Mesendoderm (in vitro differentiated cells): ENCODE measurements at regions not wholly inside any gene's neighbourhood (a gene's known extent, or its start where the extent isn't known, plus 50 kb on each side); places are given as distances from the start of the nearest gene placed in this dataset.

Experiments used
- DNase-seq: peaks from one replicate; pipeline ENCODE4 v3.0.0; 2013
- H2AK5ac ChIP-seq: 2 replicates; pipeline ENCODE4 v1.6.1; 2013; ENCODE audit warnings: low read length, inconsistent platforms
- H2BK120ac ChIP-seq: 2 replicates; pipeline ENCODE4 v1.6.1; 2013; ENCODE audit warnings: low read depth, mild to moderate bottlenecking, low read length, moderate library complexity, mixed read lengths
- H2BK15ac ChIP-seq: replicated peaks from 2 replicates; pipeline ENCODE4 v1.6.1; 2013; ENCODE audit warnings: low read depth, mild to moderate bottlenecking, moderate library complexity
- H2BK5ac ChIP-seq: 2 replicates; pipeline ENCODE4 v1.6.1; 2013; ENCODE audit warnings: low read length, inconsistent platforms
- H3K18ac ChIP-seq: 2 replicates; pipeline ENCODE4 v1.6.1; 2013; ENCODE audit warnings: mild to moderate bottlenecking, low read length, mixed read lengths
- H3K23ac ChIP-seq: one replicate; pipeline ENCODE4 v1.6.1; 2013; ENCODE audit warnings: low read length
- H3K27ac ChIP-seq: 2 replicates; pipeline ENCODE4 v1.5.1; 2013; ENCODE audit warnings: low read depth, mild to moderate bottlenecking, inconsistent platforms, low read length, moderate library complexity
- H3K27me3 ChIP-seq: 2 replicates; pipeline ENCODE4 v1.6.1; 2013; ENCODE audit warnings: low read length, control low read depth, mild to moderate bottlenecking, inconsistent platforms; ENCODE audit not compliant: insufficient read depth, poor library complexity
- H3K36me3 ChIP-seq: 2 replicates; pipeline ENCODE4 v1.6.1; 2013; ENCODE audit warnings: low read length, inconsistent platforms; ENCODE audit not compliant: control insufficient read depth, insufficient read depth
- H3K4ac ChIP-seq: one replicate; pipeline ENCODE4 v1.6.1; 2013; ENCODE audit warnings: low read depth, mild to moderate bottlenecking, low read length, moderate library complexity
- H3K4me1 ChIP-seq: 2 replicates; pipeline ENCODE4 v1.6.1; 2013; ENCODE audit warnings: low read depth, low read length, inconsistent platforms; ENCODE audit not compliant: control insufficient read depth
- H3K4me2 ChIP-seq: 2 replicates; pipeline ENCODE4 v1.6.1; 2013; ENCODE audit warnings: low read length
- H3K4me3 ChIP-seq: 2 replicates; pipeline ENCODE4 v1.5.1; 2013; ENCODE audit warnings: mild to moderate bottlenecking, low read length
- H3K56ac ChIP-seq: one replicate; pipeline ENCODE4 v1.6.1; 2013; ENCODE audit warnings: low read length
- H3K79me1 ChIP-seq: 2 replicates; pipeline ENCODE4 v1.6.1; 2013; ENCODE audit warnings: low read length, inconsistent platforms
- H3K79me2 ChIP-seq: 2 replicates; pipeline ENCODE4 v1.6.1; 2013; ENCODE audit warnings: mild to moderate bottlenecking, low read length; ENCODE audit not compliant: control insufficient read depth, insufficient read depth
- H3K9ac ChIP-seq: 2 replicates; pipeline ENCODE4 v1.6.1; 2013; ENCODE audit warnings: low read length, inconsistent platforms
- H4K5ac ChIP-seq: one replicate; pipeline ENCODE4 v1.6.1; 2013; ENCODE audit warnings: low read length
- H4K8ac ChIP-seq: one replicate; pipeline ENCODE4 v1.6.1; 2013; ENCODE audit warnings: low read depth, mild to moderate bottlenecking, control low read depth, low read length, moderate library complexity
- WGBS: extraction: QIAGEN DNeasy Blood & Tissue Kit; methylation state at CpG from one replicate; pipeline ENCODE4 v1.1.7; 2013; ENCODE audit warnings: low lambda C conversion rate, missing lambda C conversion rate; ENCODE audit not compliant: insufficient coverage; ENCODE audit errors: extremely low coverage; 5-methylcytosine and 5-hydroxymethylcytosine counted together

DNA sequence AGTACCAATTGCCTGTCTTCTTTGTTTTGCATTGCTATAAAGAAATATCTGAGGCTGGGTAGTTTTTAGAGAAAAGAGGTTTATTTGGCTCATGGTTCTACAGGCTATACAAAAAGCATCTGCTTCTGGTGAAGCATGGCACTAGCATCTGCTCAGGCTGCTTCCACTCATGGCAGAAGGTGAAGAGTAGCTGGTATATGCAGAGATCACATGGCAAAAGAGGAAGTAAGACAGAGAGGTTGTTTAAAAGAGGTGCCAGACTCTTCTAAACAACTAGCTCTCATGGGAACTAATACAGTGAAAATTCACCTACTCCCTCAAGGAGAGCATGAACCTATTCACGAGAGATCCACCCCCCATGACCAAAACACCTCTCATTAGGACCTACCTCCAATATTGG is 56.7 kb upstream of the GUCA2B start:
- H3K18ac ChIP-seq: no peak overlapping the region
- DNase-seq: no peak
- H3K4me2 ChIP-seq: no peak overlapping the region
- H4K5ac ChIP-seq: no peak overlapping the region
- H4K8ac ChIP-seq: no peak overlapping the region
- no peak overlapping the region for H3K56ac ChIP-seq
- no peak overlapping the region for H3K4ac ChIP-seq
- H3K79me2 ChIP-seq: no peaks in the 10 kb centered on the region
- H3K79me1 ChIP-seq: no peaks in the 10 kb centered on the region
- H2AK5ac ChIP-seq: no peak overlapping the region
- no peak overlapping the region for H3K27ac ChIP-seq
- H2BK5ac ChIP-seq: no peak overlapping the region
- H3K36me3 ChIP-seq: no peaks in the 10 kb centered on the region
- no peaks in the 10 kb centered on the region for H3K27me3 ChIP-seq
- H2BK15ac ChIP-seq: no peak overlapping the region
- H3K9ac ChIP-seq: no peak overlapping the region
- no peaks in the 10 kb centered on the region for H3K4me1 ChIP-seq
- H2BK120ac ChIP-seq: no peak overlapping the region
- H3K23ac ChIP-seq: no peak overlapping the region
- WGBS: no CpG with 5 or more reads among the region's 1 CpG
- no peak overlapping the region for H3K4me3 ChIP-seq

DNA sequence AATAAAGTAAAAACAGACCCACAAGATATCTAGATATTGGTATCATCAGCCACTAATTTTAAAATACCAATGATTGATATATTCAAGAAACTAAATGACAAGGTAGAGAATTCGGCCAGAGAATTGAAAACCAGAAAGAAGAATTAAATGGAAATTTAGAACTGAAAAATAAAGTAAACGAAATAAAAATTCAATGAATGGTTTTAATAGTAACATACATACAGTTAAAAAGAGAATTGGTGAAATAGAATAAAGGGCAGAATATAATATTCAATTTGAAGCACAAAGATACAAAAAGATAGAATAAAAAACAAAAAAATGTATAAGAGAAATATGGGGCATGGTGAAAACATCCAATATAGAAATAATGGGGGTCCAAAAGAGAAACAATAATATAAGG is 64.0 kb upstream of the GUCA2B start:
- H3K56ac ChIP-seq: no peak overlapping the region
- no peak overlapping the region for H3K27ac ChIP-seq
- WGBS: 100% methylated on average over 1 of the region's 2 CpGs
- no peak overlapping the region for H3K23ac ChIP-seq
- no peak overlapping the region for H3K9ac ChIP-seq
- H3K4me3 ChIP-seq: no peak overlapping the region
- no peak overlapping the region for H2BK120ac ChIP-seq
- H2BK5ac ChIP-seq: no peak overlapping the region
- no peak overlapping the region for H4K5ac ChIP-seq
- H3K4me2 ChIP-seq: no peak overlapping the region
- no peaks in the 10 kb centered on the region for H3K79me2 ChIP-seq
- H3K27me3 ChIP-seq: no peaks in the 10 kb centered on the region
- H3K4me1 ChIP-seq: no peaks in the 10 kb centered on the region
- no peaks in the 10 kb centered on the region for H3K36me3 ChIP-seq
- H2AK5ac ChIP-seq: no peak overlapping the region
- no peak for DNase-seq
- H2BK15ac ChIP-seq: no peak overlapping the region
- no peak overlapping the region for H3K4ac ChIP-seq
- H3K79me1 ChIP-seq: no peaks in the 10 kb centered on the region
- no peak overlapping the region for H4K8ac ChIP-seq
- H3K18ac ChIP-seq: no peak overlapping the region

GRCh38 chr1:42086146-42086545 is 67.1 kb upstream of the GUCA2B start:
- Histone ChIP-seq H3K4me1 (no peaks in the 10 kb centered on the region), H3K4me3 (no peak overlapping the region), H3K79me2 (no peaks in the 10 kb centered on the region), H3K56ac (no peak overlapping the region), H2AK5ac (no peak overlapping the region), H3K36me3 (no peaks in the 10 kb centered on the region), H3K4ac (no peak overlapping the region), H3K4me2 (no peak overlapping the region), H2BK5ac (no peak overlapping the region), H2BK15ac (no peak overlapping the region), H3K27me3 (no peaks in the 10 kb centered on the region), H3K23ac (no peak overlapping the region), H3K79me1 (no peaks in the 10 kb centered on the region), H3K27ac (no peak overlapping the region), H2BK120ac (no peak overlapping the region), H4K5ac (no peak overlapping the region), H3K9ac (no peak overlapping the region), H3K18ac (no peak overlapping the region), H4K8ac (no peak overlapping the region)
- no peak for DNase-seq

DNA sequence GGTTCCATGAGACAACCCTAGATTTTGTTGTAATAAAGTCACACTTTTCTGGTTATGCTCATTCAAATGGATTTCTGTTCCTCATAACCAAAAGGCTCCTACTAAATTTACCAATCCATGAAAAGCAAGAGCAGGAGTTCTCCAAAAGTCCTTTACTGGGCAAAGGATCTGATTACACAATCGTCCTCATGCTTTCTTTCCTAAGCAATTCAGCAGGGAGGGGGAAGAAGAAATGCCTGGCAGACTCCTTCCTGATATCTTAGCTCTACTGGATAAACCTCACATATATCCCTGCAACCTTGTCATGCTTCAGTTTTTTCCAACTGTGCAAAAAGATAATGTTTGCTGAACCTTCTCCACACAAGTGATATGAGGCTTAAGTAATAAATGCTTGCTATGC is 67.6 kb upstream of the GUCA2B start:
- DNase-seq: peak; percentile 8
- Histone ChIP-seq H3K4me1 (no peaks in the 10 kb centered on the region), H3K9ac (no peak overlapping the region), H3K4me3 (no peak overlapping the region), H3K79me1 (no peaks in the 10 kb centered on the region), H2BK15ac (no peak overlapping the region), H3K79me2 (no peaks in the 10 kb centered on the region), H3K56ac (no peak overlapping the region), H3K27me3 (no peaks in the 10 kb centered on the region), H3K4me2 (no peak overlapping the region), H2BK120ac (no peak overlapping the region), H3K36me3 (no peaks in the 10 kb centered on the region), H3K4ac (no peak overlapping the region), H3K27ac (no peak overlapping the region), H4K5ac (no peak overlapping the region), H3K23ac (no peak overlapping the region), H3K18ac (no peak overlapping the region), H2AK5ac (no peak overlapping the region), H2BK5ac (no peak overlapping the region), H4K8ac (no peak overlapping the region)
- WGBS: no CpG with 5 or more reads among the region's 1 CpG

- H3K23ac ChIP-seq: no peak overlapping the region
- no peak overlapping the region for H3K9ac ChIP-seq
- no peaks in the 10 kb centered on the region for H3K27me3 ChIP-seq
- H2BK15ac ChIP-seq: no peak overlapping the region
- no peak overlapping the region for H2BK5ac ChIP-seq
- H4K8ac ChIP-seq: no peak overlapping the region
- H3K4me2 ChIP-seq: no peak overlapping the region
- H3K4ac ChIP-seq: no peak overlapping the region
- no peaks in the 10 kb centered on the region for H3K79me1 ChIP-seq
- H3K4me3 ChIP-seq: no peak overlapping the region
- no peak for DNase-seq
- no peak overlapping the region for H2BK120ac ChIP-seq
- H2AK5ac ChIP-seq: no peak overlapping the region
- WGBS: no CpG with 5 or more reads among the region's 2 CpGs
- H4K5ac ChIP-seq: no peak overlapping the region
- no peak overlapping the region for H3K27ac ChIP-seq
- no peak overlapping the region for H3K56ac ChIP-seq
- H3K4me1 ChIP-seq: no peaks in the 10 kb centered on the region
- no peaks in the 10 kb centered on the region for H3K79me2 ChIP-seq
- H3K36me3 ChIP-seq: no peaks in the 10 kb centered on the region
- no peak overlapping the region for H3K18ac ChIP-seq
These were observed 71.7 kb upstream of the GUCA2B start for GRCh38 chr1:42081475-42081874.

DNA sequence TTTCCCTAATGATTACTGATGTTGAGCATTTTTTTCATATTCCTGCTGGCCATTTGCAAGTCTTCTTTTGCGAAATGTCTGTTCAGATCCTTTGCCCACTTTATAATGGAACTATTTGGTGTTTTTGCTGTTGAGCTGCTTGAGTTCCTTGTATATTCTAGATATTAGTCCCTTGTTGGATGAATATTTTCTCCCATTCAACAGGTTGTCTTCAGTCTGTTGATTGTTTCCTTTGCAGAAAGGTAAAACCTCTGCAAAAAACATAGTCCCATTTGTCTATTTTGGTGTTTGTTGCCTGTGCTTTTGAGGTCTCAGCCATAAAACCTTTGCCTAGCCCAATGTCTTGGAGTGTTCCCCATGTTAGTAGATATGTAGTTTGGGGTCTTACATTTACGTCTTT is 78.0 kb upstream of the GUCA2B start:
- Histone ChIP-seq H3K4me2 (no peak overlapping the region), H3K4ac (no peak overlapping the region), H2BK15ac (no peak overlapping the region), H3K4me3 (no peak overlapping the region), H3K4me1 (no peaks in the 10 kb centered on the region), H3K27ac (no peak overlapping the region), H4K8ac (no peak overlapping the region), H3K56ac (no peak overlapping the region), H3K18ac (no peak overlapping the region), H2AK5ac (no peak overlapping the region), H3K79me1 (no peaks in the 10 kb centered on the region), H3K27me3 (no peaks in the 10 kb centered on the region), H3K36me3 (no peaks in the 10 kb centered on the region), H2BK120ac (no peak overlapping the region), H4K5ac (no peak overlapping the region), H3K23ac (no peak overlapping the region), H3K9ac (no peak overlapping the region), H3K79me2 (no peaks in the 10 kb centered on the region), H2BK5ac (no peak overlapping the region)
- no peak for DNase-seq
- no CpG with 5 or more reads among the region's 2 CpGs for WGBS
